GM23338 (cell line): ENCODE measurements at regions not wholly inside any gene's neighbourhood (a gene's known extent, or its start where the extent isn't known, plus 50 kb on each side); places are given as distances from the start of the nearest gene placed in this dataset.
"Not testable (repeated sequence)": the region's sequence is repeated elsewhere in the genome, so short reads cannot be mapped to it uniquely, and the experiment has no call there.

Source experiments
- ATAC-seq: fragments of 200-7000 bp; cut with Tn5 transposase; 3 replicates; pipeline ENCODE4 v1.9.1; 2020
- DNase-seq: peaks from one replicate; pipeline ENCODE4 v3.0.0-alpha.2; 2015; ENCODE audit warnings: low spot score
- H2AFZ ChIP-seq: fragments of 200-600 bp; sonication (generic); 2 replicates; pipeline ENCODE4 v1.8.0; 2016; ENCODE audit warnings: antibody characterized with exemption, mild to moderate bottlenecking, moderate library complexity
- H3F3A ChIP-seq: fragments of 200-600 bp; sonication (generic); replicated peaks from 2 replicates; pipeline ENCODE4 v1.8.0; 2017; ENCODE audit warnings: antibody characterized with exemption, mixed run types, low read depth
- H3K27ac ChIP-seq: fragments of 200-600 bp; sonication (generic); 2 replicates; pipeline ENCODE4 v1.6.1; 2016; ENCODE audit warnings: low read depth
- H3K27me3 ChIP-seq: fragments of 200-600 bp; sonication (generic); 2 replicates; pipeline ENCODE4 v1.8.0; 2016; ENCODE audit warnings: mild to moderate bottlenecking, mixed run types, moderate library complexity; ENCODE audit not compliant: insufficient read depth
- H3K36me3 ChIP-seq: fragments of 200-600 bp; sonication (generic); 2 replicates; pipeline ENCODE4 v1.8.0; 2016; ENCODE audit warnings: mild to moderate bottlenecking; ENCODE audit not compliant: insufficient read depth
- H3K4me1 ChIP-seq: fragments of 200-600 bp; sonication (generic); 2 replicates; pipeline ENCODE4 v1.8.0; 2016; ENCODE audit warnings: mild to moderate bottlenecking, moderate library complexity; ENCODE audit not compliant: insufficient read depth
- H3K4me2 ChIP-seq: fragments of 200-600 bp; sonication (generic); 2 replicates; pipeline ENCODE4 v1.7.1; 2017; ENCODE audit warnings: mixed run types
- H3K4me3 ChIP-seq: fragments of 200-600 bp; sonication (generic); 2 replicates; pipeline ENCODE4 v1.6.1; 2016; ENCODE audit warnings: mixed run types
- H3K79me2 ChIP-seq: fragments of 200-600 bp; sonication (generic); replicated peaks from 2 replicates; pipeline ENCODE4 v1.8.0; 2017; ENCODE audit warnings: mild to moderate bottlenecking; ENCODE audit not compliant: insufficient read depth
- H3K9me2 ChIP-seq: fragments of 200-600 bp; sonication (generic); 2 replicates; pipeline ENCODE4 v1.8.0; 2017; ENCODE audit not compliant: insufficient read depth
- H4K20me1 ChIP-seq: fragments of 200-600 bp; sonication (generic); replicated peaks from 2 replicates; pipeline ENCODE4 v1.8.0; 2017; ENCODE audit warnings: mild to moderate bottlenecking; ENCODE audit not compliant: insufficient read depth
- H3K27ac Mint-ChIP-seq: 2 replicates; pipeline ENCODE4 v1.8.0; 2020; ENCODE audit warnings: inconsistent platforms, mild to moderate bottlenecking, moderate library complexity, mixed read lengths
- H3K27me3 Mint-ChIP-seq: 3 replicates; pipeline ENCODE4 v1.8.0; 2022; ENCODE audit warnings: low read depth, mild to moderate bottlenecking, moderate library complexity, mixed read lengths, inconsistent platforms; ENCODE audit not compliant: insufficient read depth, poor library complexity
- H3K36me3 Mint-ChIP-seq: 3 replicates; pipeline ENCODE4 v1.8.0; 2021; ENCODE audit warnings: low read depth, mild to moderate bottlenecking, inconsistent platforms, moderate library complexity, mixed read lengths
- H3K4me1 Mint-ChIP-seq: 3 replicates; pipeline ENCODE4 v1.8.0; 2020; ENCODE audit warnings: mild to moderate bottlenecking, inconsistent platforms, mixed read lengths
- H3K4me3 Mint-ChIP-seq: 3 replicates; pipeline ENCODE4 v1.8.0; 2021; ENCODE audit warnings: moderate library complexity, mild to moderate bottlenecking, inconsistent platforms, mixed read lengths
- H3K9me3 Mint-ChIP-seq: 3 replicates; pipeline ENCODE4 v1.8.0; 2020; ENCODE audit warnings: moderate library complexity, mild to moderate bottlenecking, inconsistent platforms, mixed read lengths
- NANOG ChIP-seq: IDR thresholded peaks from 2 replicates; pipeline ENCODE4 v1.6.1; 2016; ENCODE audit warnings: antibody characterized with exemption, borderline replicate concordance
- POLR2AphosphoS5 ChIP-seq: IDR thresholded peaks from 2 replicates; pipeline ENCODE4 v1.6.1; 2016; ENCODE audit warnings: antibody characterized with exemption, low read depth
- STAT1 ChIP-seq: IDR thresholded peaks from one replicate; pipeline ENCODE4 v1.6.1; 2016; ENCODE audit warnings: antibody characterized with exemption; ENCODE audit not compliant: unreplicated experiment
- ZNF114 ChIP-seq: fragments of 250-450 bp; sonication (Bioruptor Pico); IDR thresholded peaks from 2 replicates; pipeline ENCODE4 v1.5.0; 2020; ENCODE audit warnings: mild to moderate bottlenecking, moderate library complexity
- TF ChIP-seq, protein P1 (sequence below): fragments of 250-450 bp; sonication (Bioruptor Pico); IDR thresholded peaks from 2 replicates; pipeline ENCODE4 v1.5.0; 2020; ENCODE audit warnings: mild to moderate bottlenecking, moderate library complexity
- TF ChIP-seq, protein P2 (sequence below): IDR thresholded peaks from 2 replicates; pipeline ENCODE4 v1.6.1; 2016; ENCODE audit warnings: antibody characterized with exemption

DNA sequence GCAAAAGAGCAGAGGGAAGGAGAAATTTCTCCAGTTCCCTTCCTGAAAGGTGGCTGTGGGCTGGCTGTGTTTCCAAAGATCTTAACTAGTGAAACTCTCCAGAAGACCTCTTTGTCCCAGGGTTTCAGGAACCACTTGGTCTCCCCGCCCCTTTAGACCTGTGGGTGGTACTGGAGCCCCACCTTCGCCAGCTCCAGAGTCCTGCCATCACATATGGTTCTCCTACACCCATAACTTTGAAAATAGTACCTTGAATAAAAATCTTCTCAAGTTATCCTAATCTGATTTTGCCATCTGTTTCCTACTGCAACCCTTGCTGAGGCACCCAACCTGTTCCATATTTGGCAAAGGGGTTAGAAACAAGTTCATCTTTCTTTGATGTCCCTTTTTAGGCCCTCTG lies 303.9 kb downstream of the SEC16B start (continued):
- TF ChIP-seq, protein P1, sequence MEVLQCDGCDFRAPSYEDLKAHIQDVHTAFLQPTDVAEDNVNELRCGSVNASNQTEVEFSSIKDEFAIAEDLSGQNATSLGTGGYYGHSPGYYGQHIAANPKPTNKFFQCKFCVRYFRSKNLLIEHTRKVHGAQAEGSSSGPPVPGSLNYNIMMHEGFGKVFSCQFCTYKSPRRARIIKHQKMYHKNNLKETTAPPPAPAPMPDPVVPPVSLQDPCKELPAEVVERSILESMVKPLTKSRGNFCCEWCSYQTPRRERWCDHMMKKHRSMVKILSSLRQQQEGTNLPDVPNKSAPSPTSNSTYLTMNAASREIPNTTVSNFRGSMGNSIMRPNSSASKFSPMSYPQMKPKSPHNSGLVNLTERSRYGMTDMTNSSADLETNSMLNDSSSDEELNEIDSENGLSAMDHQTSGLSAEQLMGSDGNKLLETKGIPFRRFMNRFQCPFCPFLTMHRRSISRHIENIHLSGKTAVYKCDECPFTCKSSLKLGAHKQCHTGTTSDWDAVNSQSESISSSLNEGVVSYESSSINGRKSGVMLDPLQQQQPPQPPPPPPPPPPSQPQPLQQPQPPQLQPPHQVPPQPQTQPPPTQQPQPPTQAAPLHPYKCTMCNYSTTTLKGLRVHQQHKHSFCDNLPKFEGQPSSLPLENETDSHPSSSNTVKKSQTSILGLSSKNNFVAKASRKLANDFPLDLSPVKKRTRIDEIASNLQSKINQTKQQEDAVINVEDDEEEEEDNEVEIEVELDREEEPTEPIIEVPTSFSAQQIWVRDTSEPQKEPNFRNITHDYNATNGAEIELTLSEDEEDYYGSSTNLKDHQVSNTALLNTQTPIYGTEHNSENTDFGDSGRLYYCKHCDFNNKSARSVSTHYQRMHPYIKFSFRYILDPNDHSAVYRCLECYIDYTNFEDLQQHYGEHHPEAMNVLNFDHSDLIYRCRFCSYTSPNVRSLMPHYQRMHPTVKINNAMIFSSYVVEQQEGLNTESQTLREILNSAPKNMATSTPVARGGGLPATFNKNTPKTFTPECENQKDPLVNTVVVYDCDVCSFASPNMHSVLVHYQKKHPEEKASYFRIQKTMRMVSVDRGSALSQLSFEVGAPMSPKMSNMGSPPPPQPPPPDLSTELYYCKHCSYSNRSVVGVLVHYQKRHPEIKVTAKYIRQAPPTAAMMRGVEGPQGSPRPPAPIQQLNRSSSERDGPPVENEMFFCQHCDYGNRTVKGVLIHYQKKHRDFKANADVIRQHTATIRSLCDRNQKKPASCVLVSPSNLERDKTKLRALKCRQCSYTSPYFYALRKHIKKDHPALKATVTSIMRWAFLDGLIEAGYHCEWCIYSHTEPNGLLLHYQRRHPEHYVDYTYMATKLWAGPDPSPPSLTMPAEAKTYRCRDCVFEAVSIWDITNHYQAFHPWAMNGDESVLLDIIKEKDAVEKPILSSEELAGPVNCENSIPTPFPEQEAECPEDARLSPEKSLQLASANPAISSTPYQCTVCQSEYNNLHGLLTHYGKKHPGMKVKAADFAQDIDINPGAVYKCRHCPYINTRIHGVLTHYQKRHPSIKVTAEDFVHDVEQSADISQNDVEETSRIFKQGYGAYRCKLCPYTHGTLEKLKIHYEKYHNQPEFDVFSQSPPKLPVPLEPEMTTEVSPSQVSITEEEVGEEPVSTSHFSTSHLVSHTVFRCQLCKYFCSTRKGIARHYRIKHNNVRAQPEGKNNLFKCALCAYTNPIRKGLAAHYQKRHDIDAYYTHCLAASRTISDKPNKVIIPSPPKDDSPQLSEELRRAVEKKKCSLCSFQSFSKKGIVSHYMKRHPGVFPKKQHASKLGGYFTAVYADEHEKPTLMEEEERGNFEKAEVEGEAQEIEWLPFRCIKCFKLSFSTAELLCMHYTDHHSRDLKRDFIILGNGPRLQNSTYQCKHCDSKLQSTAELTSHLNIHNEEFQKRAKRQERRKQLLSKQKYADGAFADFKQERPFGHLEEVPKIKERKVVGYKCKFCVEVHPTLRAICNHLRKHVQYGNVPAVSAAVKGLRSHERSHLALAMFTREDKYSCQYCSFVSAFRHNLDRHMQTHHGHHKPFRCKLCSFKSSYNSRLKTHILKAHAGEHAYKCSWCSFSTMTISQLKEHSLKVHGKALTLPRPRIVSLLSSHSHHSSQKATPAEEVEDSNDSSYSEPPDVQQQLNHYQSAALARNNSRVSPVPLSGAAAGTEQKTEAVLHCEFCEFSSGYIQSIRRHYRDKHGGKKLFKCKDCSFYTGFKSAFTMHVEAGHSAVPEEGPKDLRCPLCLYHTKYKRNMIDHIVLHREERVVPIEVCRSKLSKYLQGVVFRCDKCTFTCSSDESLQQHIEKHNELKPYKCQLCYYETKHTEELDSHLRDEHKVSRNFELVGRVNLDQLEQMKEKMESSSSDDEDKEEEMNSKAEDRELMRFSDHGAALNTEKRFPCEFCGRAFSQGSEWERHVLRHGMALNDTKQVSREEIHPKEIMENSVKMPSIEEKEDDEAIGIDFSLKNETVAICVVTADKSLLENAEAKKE (CRISPR knock-in tag) = no peak
- TF ChIP-seq, protein P2, sequence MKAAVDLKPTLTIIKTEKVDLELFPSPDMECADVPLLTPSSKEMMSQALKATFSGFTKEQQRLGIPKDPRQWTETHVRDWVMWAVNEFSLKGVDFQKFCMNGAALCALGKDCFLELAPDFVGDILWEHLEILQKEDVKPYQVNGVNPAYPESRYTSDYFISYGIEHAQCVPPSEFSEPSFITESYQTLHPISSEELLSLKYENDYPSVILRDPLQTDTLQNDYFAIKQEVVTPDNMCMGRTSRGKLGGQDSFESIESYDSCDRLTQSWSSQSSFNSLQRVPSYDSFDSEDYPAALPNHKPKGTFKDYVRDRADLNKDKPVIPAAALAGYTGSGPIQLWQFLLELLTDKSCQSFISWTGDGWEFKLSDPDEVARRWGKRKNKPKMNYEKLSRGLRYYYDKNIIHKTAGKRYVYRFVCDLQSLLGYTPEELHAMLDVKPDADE = no peak
- no peak for TF ChIP-seq ZNF114 (CRISPR knock-in tag)

DNA sequence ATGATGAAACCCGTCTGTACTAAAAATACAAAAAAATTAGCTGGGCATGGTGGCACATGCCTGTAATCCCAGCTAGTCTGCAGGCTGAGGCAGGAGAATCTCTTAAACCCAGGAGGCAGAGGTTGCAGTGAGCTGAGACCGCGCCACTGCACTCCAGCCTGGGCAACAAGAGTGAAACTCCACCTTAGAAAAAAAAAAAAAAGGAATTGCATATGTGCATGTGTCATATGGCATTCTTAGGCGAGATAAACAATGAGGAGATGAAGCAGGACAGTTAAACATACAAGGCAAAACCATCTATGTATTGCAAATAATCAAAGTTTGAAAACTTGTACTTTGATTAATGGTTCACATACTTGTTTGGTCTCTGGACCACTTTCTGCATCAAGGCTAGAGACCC lies 305.1 kb downstream of the SEC16B start:
- not testable (repeated sequence) for H3K4me3 Mint-ChIP-seq, ATAC-seq, H3K4me1 Mint-ChIP-seq

DNA sequence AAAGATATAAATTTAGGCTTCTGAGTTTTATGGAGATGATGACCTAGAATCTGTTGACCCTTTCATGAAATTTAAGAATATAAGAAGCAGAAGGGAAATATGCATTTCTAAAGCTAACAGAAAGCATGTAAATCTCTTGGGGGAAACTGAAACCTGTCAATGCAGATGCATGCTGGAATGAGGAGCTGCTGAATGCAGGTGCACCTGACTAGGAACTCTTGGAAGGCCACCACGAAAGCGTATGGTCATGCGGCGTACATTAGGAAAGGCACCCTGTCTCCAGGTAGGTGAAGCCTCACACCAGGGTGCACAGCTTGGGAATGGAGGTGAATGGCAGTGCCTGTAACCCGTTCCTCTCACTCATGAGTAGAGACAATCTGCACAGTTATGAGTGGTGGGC lies 309.7 kb downstream of the SEC16B start:
- no peak overlapping the region for H3K4me3 Mint-ChIP-seq
- peaks cover 10% of the 10 kb centered on the region for H3K4me1 Mint-ChIP-seq
- Histone ChIP-seq H3K4me3 (no peak overlapping the region), H3K27ac (no peak overlapping the region), H4K20me1 (no peaks in the 10 kb centered on the region), H3K79me2 (no peaks in the 10 kb centered on the region), H3F3A (no peaks in the 10 kb centered on the region), H3K9me2 (peaks cover 4% of the 10 kb centered on the region), H3K27me3 (no peaks in the 10 kb centered on the region), H3K4me1 (peaks cover 8% of the 10 kb centered on the region), H2AFZ (no peak overlapping the region), H3K36me3 (no peaks in the 10 kb centered on the region), H3K4me2 (no peak overlapping the region)
- no peak overlapping the region for H3K27ac Mint-ChIP-seq
- DNase-seq (no peak), ATAC-seq (no peak)
- H3K9me3 Mint-ChIP-seq = peaks cover 7% of the 10 kb centered on the region
- H3K36me3 Mint-ChIP-seq = peaks cover 5% of the 10 kb centered on the region
- H3K27me3 Mint-ChIP-seq = no peaks in the 10 kb centered on the region
- TF ChIP-seq POLR2AphosphoS5 (no peak), STAT1 (no peak), ZNF114 (CRISPR knock-in tag) (no peak), NANOG (no peak)

More for the DNA sequence above, 305.1 kb downstream of the SEC16B start:
- not testable (repeated sequence) for H3F3A ChIP-seq, H3K27ac ChIP-seq, H4K20me1 ChIP-seq, H3K27ac Mint-ChIP-seq, H3K36me3 ChIP-seq, DNase-seq, H3K27me3 ChIP-seq, H3K27me3 Mint-ChIP-seq, H3K36me3 Mint-ChIP-seq, H2AFZ ChIP-seq, H3K9me2 ChIP-seq, H3K4me3 ChIP-seq, H3K4me2 ChIP-seq, H3K4me1 ChIP-seq, H3K9me3 Mint-ChIP-seq, H3K79me2 ChIP-seq
